NB4 (cell line): ENCODE measurements at regions not wholly inside any gene's neighbourhood (a gene's known extent, or its start where the extent isn't known, plus 50 kb on each side); places are given as distances from the start of the nearest gene placed in this dataset.
"Not testable (repeated sequence)": the region's sequence is repeated elsewhere in the genome, so short reads cannot be mapped to it uniquely, and the experiment has no call there.

ENCODE experiments used
- DNase-seq: peaks from one replicate; pipeline ENCODE4 v3.0.0; 2010; ENCODE audit warnings: low read depth
- H3K4me3 ChIP-seq: one replicate; pipeline ENCODE4 v1.5.1; 2011; ENCODE audit warnings: mild to moderate bottlenecking, low read depth, low read length, moderate library complexity
- MAX ChIP-seq: IDR thresholded peaks from 2 replicates; pipeline ENCODE4 v1.6.1; 2011; ENCODE audit warnings: low read depth, low read length
- MYC ChIP-seq: IDR thresholded peaks from 2 replicates; pipeline ENCODE4 v1.6.1; 2011; ENCODE audit warnings: low read depth, low read length
- POLR2A ChIP-seq: IDR thresholded peaks from 2 replicates; pipeline ENCODE4 v1.6.1; 2011; ENCODE audit warnings: mild to moderate bottlenecking; ENCODE audit not compliant: insufficient read length; ENCODE audit errors: extremely low read depth
- TF ChIP-seq, protein P1 (sequence below): IDR thresholded peaks from one replicate; pipeline ENCODE4 v1.5.1; 2012; ENCODE audit warnings: low read depth, low read length

DNA sequence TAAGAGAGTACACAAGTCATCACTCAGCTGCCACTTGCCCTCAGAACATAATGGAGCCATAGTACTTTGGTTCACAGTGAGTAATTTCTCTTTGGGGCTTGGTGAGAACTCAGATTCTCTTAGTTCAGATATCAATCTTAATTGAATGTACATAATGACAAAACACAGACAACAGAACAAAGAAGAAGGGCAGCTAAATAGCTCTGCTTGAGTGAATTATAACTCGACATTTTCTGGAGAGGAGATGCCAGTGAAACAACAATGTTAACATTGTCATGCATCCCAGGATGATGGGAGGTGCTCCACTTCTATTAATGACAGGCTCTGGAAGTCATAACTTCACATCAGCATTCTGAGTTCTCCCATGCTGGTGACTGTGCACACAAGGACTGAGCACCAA, 508.1 kb downstream of the TMEM135 start:
- DNase-seq: no peak
- TF ChIP-seq MAX (no peak), MYC (no peak), POLR2A (no peak)
- TF ChIP-seq, protein P1, sequence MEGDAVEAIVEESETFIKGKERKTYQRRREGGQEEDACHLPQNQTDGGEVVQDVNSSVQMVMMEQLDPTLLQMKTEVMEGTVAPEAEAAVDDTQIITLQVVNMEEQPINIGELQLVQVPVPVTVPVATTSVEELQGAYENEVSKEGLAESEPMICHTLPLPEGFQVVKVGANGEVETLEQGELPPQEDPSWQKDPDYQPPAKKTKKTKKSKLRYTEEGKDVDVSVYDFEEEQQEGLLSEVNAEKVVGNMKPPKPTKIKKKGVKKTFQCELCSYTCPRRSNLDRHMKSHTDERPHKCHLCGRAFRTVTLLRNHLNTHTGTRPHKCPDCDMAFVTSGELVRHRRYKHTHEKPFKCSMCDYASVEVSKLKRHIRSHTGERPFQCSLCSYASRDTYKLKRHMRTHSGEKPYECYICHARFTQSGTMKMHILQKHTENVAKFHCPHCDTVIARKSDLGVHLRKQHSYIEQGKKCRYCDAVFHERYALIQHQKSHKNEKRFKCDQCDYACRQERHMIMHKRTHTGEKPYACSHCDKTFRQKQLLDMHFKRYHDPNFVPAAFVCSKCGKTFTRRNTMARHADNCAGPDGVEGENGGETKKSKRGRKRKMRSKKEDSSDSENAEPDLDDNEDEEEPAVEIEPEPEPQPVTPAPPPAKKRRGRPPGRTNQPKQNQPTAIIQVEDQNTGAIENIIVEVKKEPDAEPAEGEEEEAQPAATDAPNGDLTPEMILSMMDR: no peak
- no peak overlapping the region for H3K4me3 ChIP-seq

- no peak for DNase-seq
- H3K4me3 ChIP-seq: no peak overlapping the region
- TF ChIP-seq MAX: no peak
- no peak for TF ChIP-seq POLR2A
- TF ChIP-seq, protein P1: no peak
- no peak for TF ChIP-seq MYC
Observed at GRCh38 chr11:87539596-87539995, 501.9 kb downstream of the TMEM135 start.

DNA sequence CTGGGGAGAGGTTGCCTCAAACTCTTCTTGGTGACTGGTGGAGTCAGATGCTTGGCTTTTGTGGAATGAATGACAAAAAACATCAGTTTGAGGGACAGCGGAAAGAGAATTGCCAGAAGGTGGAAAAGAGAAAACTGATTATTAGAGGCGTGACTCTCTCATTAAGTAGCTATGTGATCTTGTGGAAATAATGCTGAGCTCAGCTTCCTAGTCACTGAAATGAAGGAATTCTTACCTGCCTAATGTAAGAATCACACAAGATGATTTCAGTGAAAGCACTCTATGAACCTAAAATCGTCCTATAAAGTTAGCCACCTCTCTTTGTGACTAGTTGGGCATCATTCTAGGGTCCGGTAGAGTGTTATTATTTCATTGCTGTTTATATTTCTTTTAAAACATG, 498.8 kb downstream of the TMEM135 start:
- no peak overlapping the region for H3K4me3 ChIP-seq
- no peak for DNase-seq
- TF ChIP-seq MYC (no peak), MAX (no peak), POLR2A (no peak)
- TF ChIP-seq, protein P1: no peak

GRCh38 chr11:87536016-87536415, 498.3 kb downstream of the TMEM135 start:
- H3K4me3 ChIP-seq: no peak overlapping the region
- TF ChIP-seq POLR2A: no peak
- TF ChIP-seq MAX: no peak
- TF ChIP-seq, protein P1: no peak
- no peak for TF ChIP-seq MYC
- DNase-seq: no peak

- TF ChIP-seq, protein P1: no peak
- TF ChIP-seq MAX (no peak), MYC (no peak), POLR2A (no peak)
- DNase-seq: no peak
- H3K4me3 ChIP-seq: no peak overlapping the region
Observed at GRCh38 chr11:87535513-87535912, 497.8 kb downstream of the TMEM135 start.

DNA sequence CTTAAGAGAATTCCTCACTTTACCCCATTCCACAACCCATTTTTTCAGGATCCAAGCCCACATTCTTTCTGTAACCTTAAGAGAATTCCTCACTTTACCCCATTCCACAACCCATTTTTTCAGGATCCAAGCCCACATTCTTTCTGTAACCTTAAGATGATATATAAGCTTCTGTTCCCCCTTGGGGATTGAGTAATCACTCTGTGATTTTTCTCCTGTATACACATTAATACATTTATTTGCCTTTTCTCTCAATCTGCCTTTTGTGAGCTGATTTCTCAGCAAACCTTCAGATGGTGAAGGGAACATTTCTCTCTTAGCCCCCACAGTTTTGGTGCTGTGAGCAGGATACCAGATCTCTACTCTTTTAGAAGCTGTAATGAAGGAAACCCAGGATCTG, 494.1 kb downstream of the TMEM135 start:
- not testable (repeated sequence) for DNase-seq, H3K4me3 ChIP-seq
